GM18505 (cell line): ENCODE measurements at regions not wholly inside any gene's neighbourhood (a gene's known extent, or its start where the extent isn't known, plus 50 kb on each side); places are given as distances from the start of the nearest gene placed in this dataset.

ENCODE experiments used
- ATAC-seq: cut with Tn5 transposase; IDR thresholded peaks from one replicate; pipeline ENCODE4 v1.9.1; 2021; ENCODE audit not compliant: unreplicated experiment
- POLR2A ChIP-seq: IDR thresholded peaks from 4 replicates; pipeline ENCODE4 v1.6.1; 2011; ENCODE audit warnings: borderline replicate concordance; ENCODE audit not compliant: insufficient read depth, insufficient read length; ENCODE audit errors: extremely low read depth

GRCh38 chr7:18437101-18437500 lies 58.4 kb upstream of the HDAC9 start:
- no peak for TF ChIP-seq POLR2A
- ATAC-seq = no peak

- ATAC-seq = no peak
- TF ChIP-seq POLR2A = no peak
Observed at GRCh38 chr7:18440934-18441333, 54.6 kb upstream of the HDAC9 start.

DNA sequence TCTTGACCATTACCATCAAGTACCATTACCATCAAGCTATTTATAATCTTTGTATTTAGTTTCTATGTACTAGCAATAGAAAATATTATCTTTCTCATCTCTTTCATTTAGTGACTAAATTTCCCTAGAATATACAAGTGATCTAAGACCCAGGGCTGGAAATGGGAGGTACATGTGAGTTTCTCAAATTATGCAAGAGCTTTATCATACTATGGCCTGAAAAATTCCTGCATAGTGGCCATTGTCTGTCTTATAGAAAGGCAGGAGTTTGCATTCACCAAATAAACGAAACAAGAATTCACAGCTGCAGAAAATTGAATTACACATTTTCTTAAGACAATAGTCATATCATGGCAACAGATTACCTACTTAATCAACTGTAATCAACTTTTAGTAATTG lies 50.7 kb upstream of the HDAC9 start:
- no peak for TF ChIP-seq POLR2A

GRCh38 chr7:18445483-18445882 lies 50.1 kb upstream of the HDAC9 start:
- no peak for ATAC-seq
- no peak for TF ChIP-seq POLR2A

More for the DNA sequence above, 50.7 kb upstream of the HDAC9 start:
- no peak for ATAC-seq
